Nephron (organoid): ENCODE measurements at regions not wholly inside any gene's neighbourhood (a gene's known extent, or its start where the extent isn't known, plus 50 kb on each side); places are given as distances from the start of the nearest gene placed in this dataset.

Experiments
- H3K27ac Mint-ChIP-seq, 3 experiments: 2 replicates each; pipeline ENCODE4 v1.8.0; 2020; ENCODE audit warnings: mixed read lengths in 3 of 3, mild to moderate bottlenecking in 2 of 3, moderate library complexity in 1 of 3
- H3K27me3 Mint-ChIP-seq: 2 replicates; pipeline ENCODE4 v1.8.0; 2021; ENCODE audit warnings: low read depth, mild to moderate bottlenecking, moderate library complexity, mixed read lengths
- H3K36me3 Mint-ChIP-seq: 2 replicates; pipeline ENCODE4 v1.8.0; 2020; ENCODE audit warnings: low read depth, mixed read lengths
- H3K4me1 Mint-ChIP-seq: 2 replicates; pipeline ENCODE4 v1.8.0; 2020; ENCODE audit warnings: mixed read lengths
- H3K4me3 Mint-ChIP-seq, 3 experiments: 2 replicates each; pipeline ENCODE4 v1.8.0; 2020; ENCODE audit warnings: mild to moderate bottlenecking in 3 of 3, mixed read lengths in 3 of 3, moderate library complexity in 2 of 3
- H3K9me3 Mint-ChIP-seq: 2 replicates; pipeline ENCODE4 v1.8.0; 2020; ENCODE audit warnings: mixed read lengths
- CTCF ChIP-seq, 3 experiments: fragments of 200-600 bp; sonication (generic); IDR thresholded peaks; one replicate each; pipeline ENCODE4 v1.5.0; 2021; ENCODE audit warnings: antibody characterized with exemption in 3 of 3; ENCODE audit not compliant: unreplicated experiment in 3 of 3

GRCh38 chr9:129235931-129236331 lies 57.9 kb upstream of the IER5L start:
- Mint-ChIP-seq H3K27ac (no peak overlapping the region), H3K27me3 (peaks cover 14% of the 10 kb centered on the region), H3K36me3 (no peaks in the 10 kb centered on the region), H3K4me3 (no peak overlapping the region), H3K4me1 (peaks cover 6% of the 10 kb centered on the region), H3K9me3 (peaks cover 3% of the 10 kb centered on the region)
- no peak for TF ChIP-seq CTCF (IDR thresholded peaks at IDR 0.05; ENCODE audit: unreplicated experiment in 3 of 3)

GRCh38 chr9:129235041-129235930 lies 57.2 kb upstream of the IER5L start:
- Mint-ChIP-seq H3K27me3 (peaks cover 14% of the 10 kb centered on the region), H3K27ac (no peak overlapping the region), H3K4me1 (peaks cover 6% of the 10 kb centered on the region), H3K9me3 (peaks cover 3% of the 10 kb centered on the region), H3K4me3 (no peak overlapping the region), H3K36me3 (no peaks in the 10 kb centered on the region)
- TF ChIP-seq CTCF (IDR thresholded peaks at IDR 0.05; ENCODE audit: unreplicated experiment in 3 of 3), result no peak

GRCh38 chr9:129234491-129234890 lies 56.4 kb upstream of the IER5L start:
- Mint-ChIP-seq H3K27ac (no peak overlapping the region), H3K4me3 (no peak overlapping the region), H3K9me3 (peaks cover 3% of the 10 kb centered on the region), H3K27me3 (peaks cover 14% of the 10 kb centered on the region), H3K36me3 (no peaks in the 10 kb centered on the region), H3K4me1 (peaks cover 6% of the 10 kb centered on the region)
- no peak for TF ChIP-seq CTCF (IDR thresholded peaks at IDR 0.05; ENCODE audit: unreplicated experiment in 3 of 3)

GRCh38 chr9:129232839-129233591 lies 55.0 kb upstream of the IER5L start:
- H3K4me1 Mint-ChIP-seq, result peaks cover 6% of the 10 kb centered on the region
- no peak overlapping the region for H3K4me3 Mint-ChIP-seq
- peak overlapping the region in 1 of 3 experiments; percentile 25 for H3K27ac Mint-ChIP-seq
- H3K27me3 Mint-ChIP-seq, result peaks cover 13% of the 10 kb centered on the region
- TF ChIP-seq CTCF (IDR thresholded peaks at IDR 0.05; ENCODE audit: unreplicated experiment in 3 of 3), result no peak
- H3K9me3 Mint-ChIP-seq, result peaks cover 3% of the 10 kb centered on the region
- no peaks in the 10 kb centered on the region for H3K36me3 Mint-ChIP-seq

- Mint-ChIP-seq H3K4me1 (peaks cover under 1% of the 10 kb centered on the region), H3K36me3 (no peaks in the 10 kb centered on the region), H3K27me3 (peaks cover 6% of the 10 kb centered on the region), H3K9me3 (peaks cover 3% of the 10 kb centered on the region), H3K27ac (no peak overlapping the region), H3K4me3 (no peak overlapping the region)
- TF ChIP-seq CTCF (IDR thresholded peaks at IDR 0.05; ENCODE audit: unreplicated experiment in 3 of 3), result no peak
Observed at GRCh38 chr9:129231759-129232158, 53.7 kb upstream of the IER5L start.
